ENCODE measurements at regions not wholly inside any gene's neighbourhood (a gene's known extent, or its start where the extent isn't known, plus 50 kb on each side); places are given as distances from the start of the nearest gene placed in this dataset.

DNA sequence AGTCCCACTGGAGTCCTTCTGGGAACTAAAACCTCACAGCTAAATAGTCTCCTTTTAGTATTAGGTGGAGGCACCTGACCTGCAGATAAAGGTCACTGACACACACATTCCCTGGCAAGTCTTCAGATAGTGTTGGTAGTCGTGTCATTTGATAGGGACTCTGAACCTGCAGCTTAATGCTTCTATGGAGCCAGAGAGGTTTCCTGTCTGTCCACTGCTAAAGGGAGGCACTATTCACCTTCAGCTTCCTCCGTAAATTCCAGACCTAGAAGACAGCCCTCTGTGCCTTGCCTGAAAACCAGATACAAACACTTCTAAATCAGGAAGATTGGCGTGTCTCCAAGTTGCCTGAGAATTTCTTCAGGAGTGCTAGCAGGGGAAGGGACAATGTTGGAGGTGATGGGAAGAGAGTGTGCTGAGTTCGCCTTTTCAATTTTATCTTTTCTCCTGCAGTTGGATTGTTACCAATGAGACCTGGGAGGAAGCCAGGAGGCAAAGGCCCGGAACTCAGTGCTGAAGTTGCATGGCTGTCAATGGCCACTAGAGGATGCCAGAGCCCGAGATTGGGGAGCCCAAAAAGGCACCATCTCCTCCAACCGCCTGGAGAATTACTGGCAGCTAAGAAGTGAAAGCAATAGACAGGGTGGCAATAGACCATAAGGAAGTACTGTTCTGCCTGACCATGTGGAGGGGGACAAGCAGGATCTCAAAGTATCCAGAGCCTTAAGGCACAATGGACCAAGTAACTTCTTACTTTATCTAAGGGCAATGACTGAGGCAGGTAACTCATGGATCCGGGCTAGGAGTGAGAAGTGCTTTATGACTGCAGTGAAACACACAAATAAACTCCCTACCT lies 81.6 kb upstream of the SCAF11 start:
- TF ChIP-seq CTCF (conservative IDR thresholded peaks at IDR 0.05; ENCODE audit: low read length) (peak; percentile 99), EZH2phosphoT487 (IDR thresholded peaks at IDR 0.05; ENCODE audit: borderline replicate concordance) (no peak)
